Spleen (tissue), 7 donors: ENCODE measurements at regions not wholly inside any gene's neighbourhood (a gene's known extent, or its start where the extent isn't known, plus 50 kb on each side); places are given as distances from the start of the nearest gene placed in this dataset.

ENCODE experiments used
- POLR2A ChIP-seq, 3 donors: fragments of 450-650 bp; IDR thresholded peaks; one replicate each; pipeline ENCODE4 v1.5.1; 2017; ENCODE audit warnings: antibody characterized with exemption in 3 of 3, mild to moderate bottlenecking in 1 of 3
- POLR2AphosphoS5 ChIP-seq, 3 donors: sonication (generic); formaldehyde crosslinking; IDR thresholded peaks; one replicate each; pipeline ENCODE4 v1.5.1; 2017; ENCODE audit warnings: antibody characterized with exemption in 3 of 3
- TF ChIP-seq, protein P1 (sequence below), 11 experiments: fragments of 200-600 bp in 7 of 11; fragments of 450-650 bp in 4 of 11; sonication (generic) in 4 of 11; IDR thresholded peaks in 8 of 11; conservative IDR thresholded peaks in 3 of 11; 1 replicate in 7 of 11; 2 replicates in 4 of 11; pipeline versions ENCODE4 v1.4.0 to v1.8.0; 2016 to 2021; ENCODE audit warnings: antibody characterized with exemption in 11 of 11, inconsistent platforms in 4 of 11, mild to moderate bottlenecking in 1 of 11
- donor health status: DM: no; HTN: no; CAD: no; lungs with moderate emphysema.
- donor health status: DM: no; HTN: no; CAD: no.
- donor health status: DM: no; HTN: no; CAD: no.

DNA sequence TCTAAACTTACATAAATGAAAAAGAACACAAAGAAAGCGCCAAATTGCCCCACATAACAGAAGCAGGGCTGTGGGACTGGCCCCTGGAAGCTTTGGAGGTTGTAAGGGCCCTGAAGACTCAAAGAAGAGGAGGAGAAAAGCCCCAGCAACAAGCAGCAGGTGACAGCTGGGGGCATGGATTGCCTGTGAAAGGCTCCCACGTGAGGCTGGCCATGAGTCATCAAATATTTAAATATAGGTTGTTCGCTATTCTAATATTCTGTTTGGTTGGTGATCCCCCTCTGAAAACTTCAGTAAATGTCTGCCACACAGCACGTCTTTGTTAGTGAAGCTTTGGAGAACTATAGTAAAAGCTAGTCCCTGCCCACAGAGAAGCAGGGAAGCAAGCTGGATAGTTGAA, 132.4 kb downstream of the MREG start:
- TF ChIP-seq, protein P1, sequence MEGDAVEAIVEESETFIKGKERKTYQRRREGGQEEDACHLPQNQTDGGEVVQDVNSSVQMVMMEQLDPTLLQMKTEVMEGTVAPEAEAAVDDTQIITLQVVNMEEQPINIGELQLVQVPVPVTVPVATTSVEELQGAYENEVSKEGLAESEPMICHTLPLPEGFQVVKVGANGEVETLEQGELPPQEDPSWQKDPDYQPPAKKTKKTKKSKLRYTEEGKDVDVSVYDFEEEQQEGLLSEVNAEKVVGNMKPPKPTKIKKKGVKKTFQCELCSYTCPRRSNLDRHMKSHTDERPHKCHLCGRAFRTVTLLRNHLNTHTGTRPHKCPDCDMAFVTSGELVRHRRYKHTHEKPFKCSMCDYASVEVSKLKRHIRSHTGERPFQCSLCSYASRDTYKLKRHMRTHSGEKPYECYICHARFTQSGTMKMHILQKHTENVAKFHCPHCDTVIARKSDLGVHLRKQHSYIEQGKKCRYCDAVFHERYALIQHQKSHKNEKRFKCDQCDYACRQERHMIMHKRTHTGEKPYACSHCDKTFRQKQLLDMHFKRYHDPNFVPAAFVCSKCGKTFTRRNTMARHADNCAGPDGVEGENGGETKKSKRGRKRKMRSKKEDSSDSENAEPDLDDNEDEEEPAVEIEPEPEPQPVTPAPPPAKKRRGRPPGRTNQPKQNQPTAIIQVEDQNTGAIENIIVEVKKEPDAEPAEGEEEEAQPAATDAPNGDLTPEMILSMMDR (IDR thresholded peaks at IDR 0.05 in 8 of 11, conservative IDR thresholded peaks at IDR 0.05 in 3 of 11) = no peak
- TF ChIP-seq POLR2A (IDR thresholded peaks at IDR 0.05) (no peak), POLR2AphosphoS5 (IDR thresholded peaks at IDR 0.05) (no peak)
